ENCODE measurements at regions not wholly inside any gene's neighbourhood (a gene's known extent, or its start where the extent isn't known, plus 50 kb on each side); places are given as distances from the start of the nearest gene placed in this dataset.

DNA sequence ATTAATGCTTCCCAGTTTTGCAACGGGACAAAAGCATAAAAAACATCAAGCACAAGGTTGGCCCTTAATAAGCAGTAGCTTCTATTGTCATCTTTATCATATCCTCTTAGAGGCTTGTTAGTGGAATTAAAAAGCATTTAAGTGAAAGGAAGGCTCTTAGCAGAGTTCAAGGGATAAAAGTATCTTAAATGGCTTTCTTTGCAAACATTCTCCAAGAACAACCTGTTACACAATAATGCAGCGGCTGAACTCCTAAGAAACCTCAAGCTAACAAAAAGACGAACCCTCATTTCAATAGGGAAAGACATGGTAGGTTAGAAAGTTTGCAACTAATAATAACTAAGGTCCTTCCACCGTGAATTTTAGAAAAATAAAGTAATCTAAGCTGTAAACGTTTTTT, 82.1 kb downstream of the MPP7 start:
- H3K4me1 ChIP-seq (ENCODE audit: control insufficient read depth in 2 of 3, insufficient read depth in 2 of 3, low read depth in 1 of 3, low read length in 3 of 3), result no peaks in the 10 kb centered on the region
- no peaks in the 10 kb centered on the region for H3K9me3 ChIP-seq (ENCODE audit: control insufficient read depth in 2 of 3, insufficient read depth in 1 of 3, low read length in 3 of 3)
- H3K36me3 ChIP-seq (ENCODE audit: control insufficient read depth in 2 of 3, insufficient read depth in 3 of 3, low read length in 3 of 3), result no peaks in the 10 kb centered on the region
- no peaks in the 10 kb centered on the region for H3K27me3 ChIP-seq (ENCODE audit: control insufficient read depth, insufficient read depth, low read length)
- TF ChIP-seq, protein P1, sequence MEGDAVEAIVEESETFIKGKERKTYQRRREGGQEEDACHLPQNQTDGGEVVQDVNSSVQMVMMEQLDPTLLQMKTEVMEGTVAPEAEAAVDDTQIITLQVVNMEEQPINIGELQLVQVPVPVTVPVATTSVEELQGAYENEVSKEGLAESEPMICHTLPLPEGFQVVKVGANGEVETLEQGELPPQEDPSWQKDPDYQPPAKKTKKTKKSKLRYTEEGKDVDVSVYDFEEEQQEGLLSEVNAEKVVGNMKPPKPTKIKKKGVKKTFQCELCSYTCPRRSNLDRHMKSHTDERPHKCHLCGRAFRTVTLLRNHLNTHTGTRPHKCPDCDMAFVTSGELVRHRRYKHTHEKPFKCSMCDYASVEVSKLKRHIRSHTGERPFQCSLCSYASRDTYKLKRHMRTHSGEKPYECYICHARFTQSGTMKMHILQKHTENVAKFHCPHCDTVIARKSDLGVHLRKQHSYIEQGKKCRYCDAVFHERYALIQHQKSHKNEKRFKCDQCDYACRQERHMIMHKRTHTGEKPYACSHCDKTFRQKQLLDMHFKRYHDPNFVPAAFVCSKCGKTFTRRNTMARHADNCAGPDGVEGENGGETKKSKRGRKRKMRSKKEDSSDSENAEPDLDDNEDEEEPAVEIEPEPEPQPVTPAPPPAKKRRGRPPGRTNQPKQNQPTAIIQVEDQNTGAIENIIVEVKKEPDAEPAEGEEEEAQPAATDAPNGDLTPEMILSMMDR (IDR thresholded peaks at IDR 0.05; ENCODE audit: borderline replicate concordance, extremely low read depth, insufficient read depth), result no peak
- intact Hi-C loops (cut with DNase I), result no loop called here
- no peak overlapping the region for H3K27ac ChIP-seq (ENCODE audit: low read depth in 2 of 2, low read length in 2 of 2)
- no peak for FAIRE-seq
- no peak for DNase-seq
- no peak overlapping the region for H3K4me3 ChIP-seq (ENCODE audit: low read length in 3 of 3)
- H3K9ac ChIP-seq (ENCODE audit: low read length in 3 of 3), result no peak overlapping the region

- Histone ChIP-seq H3K9ac (ENCODE audit: low read length in 3 of 3) (no peak overlapping the region), H3K4me1 (ENCODE audit: control insufficient read depth in 2 of 3, insufficient read depth in 2 of 3, low read depth in 1 of 3, low read length in 3 of 3) (no peaks in the 10 kb centered on the region), H3K27me3 (ENCODE audit: control insufficient read depth, insufficient read depth, low read length) (no peaks in the 10 kb centered on the region), H3K4me3 (ENCODE audit: low read length in 3 of 3) (no peak overlapping the region), H3K36me3 (ENCODE audit: control insufficient read depth in 2 of 3, insufficient read depth in 3 of 3, low read length in 3 of 3) (no peaks in the 10 kb centered on the region), H3K9me3 (ENCODE audit: control insufficient read depth in 2 of 3, insufficient read depth in 1 of 3, low read length in 3 of 3) (no peaks in the 10 kb centered on the region), H3K27ac (ENCODE audit: low read depth in 2 of 2, low read length in 2 of 2) (no peak overlapping the region)
- DNase-seq (no peak), FAIRE-seq (no peak)
- TF ChIP-seq, protein P1 (IDR thresholded peaks at IDR 0.05; ENCODE audit: borderline replicate concordance, extremely low read depth, insufficient read depth), result no peak
- intact Hi-C loops (cut with DNase I), result no loop called here
These were observed 83.6 kb downstream of the MPP7 start for GRCh38 chr10:28219251-28219650.

DNA sequence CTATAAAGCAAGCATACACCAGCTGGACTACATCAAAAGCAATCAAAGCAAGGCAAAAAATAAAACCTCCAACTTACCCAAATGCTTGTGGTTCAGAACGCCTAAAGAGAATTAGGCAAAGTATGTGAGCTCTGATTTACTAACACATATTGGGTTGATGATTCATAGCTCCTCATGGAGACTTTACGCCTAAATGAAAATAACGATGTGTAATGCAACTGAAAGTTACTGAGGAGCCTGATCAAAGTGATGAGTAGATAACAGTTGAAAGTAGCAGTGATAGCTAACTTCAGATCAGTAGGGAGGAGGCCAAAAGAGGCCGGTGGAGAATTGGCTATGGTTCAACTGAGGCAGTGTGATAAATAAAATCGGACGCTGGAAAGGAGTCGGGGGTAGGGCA, 85.0 kb downstream of the MPP7 start:
- H3K9ac ChIP-seq (ENCODE audit: low read length in 3 of 3), result no peak overlapping the region
- no peak overlapping the region for H3K27ac ChIP-seq (ENCODE audit: low read depth in 2 of 2, low read length in 2 of 2)
- no peaks in the 10 kb centered on the region for H3K9me3 ChIP-seq (ENCODE audit: control insufficient read depth in 2 of 3, insufficient read depth in 1 of 3, low read length in 3 of 3)
- FAIRE-seq (no peak), DNase-seq (peak in 1 of 5 donors; percentile 36)
- H3K4me3 ChIP-seq (ENCODE audit: low read length in 3 of 3), result no peak overlapping the region
- TF ChIP-seq, protein P1 (IDR thresholded peaks at IDR 0.05; ENCODE audit: borderline replicate concordance, extremely low read depth, insufficient read depth), result no peak
- intact Hi-C loops (cut with DNase I), result no loop called here
- no peaks in the 10 kb centered on the region for H3K36me3 ChIP-seq (ENCODE audit: control insufficient read depth in 2 of 3, insufficient read depth in 3 of 3, low read length in 3 of 3)
- no peaks in the 10 kb centered on the region for H3K4me1 ChIP-seq (ENCODE audit: control insufficient read depth in 2 of 3, insufficient read depth in 2 of 3, low read depth in 1 of 3, low read length in 3 of 3)
- H3K27me3 ChIP-seq (ENCODE audit: control insufficient read depth, insufficient read depth, low read length), result no peaks in the 10 kb centered on the region

DNA sequence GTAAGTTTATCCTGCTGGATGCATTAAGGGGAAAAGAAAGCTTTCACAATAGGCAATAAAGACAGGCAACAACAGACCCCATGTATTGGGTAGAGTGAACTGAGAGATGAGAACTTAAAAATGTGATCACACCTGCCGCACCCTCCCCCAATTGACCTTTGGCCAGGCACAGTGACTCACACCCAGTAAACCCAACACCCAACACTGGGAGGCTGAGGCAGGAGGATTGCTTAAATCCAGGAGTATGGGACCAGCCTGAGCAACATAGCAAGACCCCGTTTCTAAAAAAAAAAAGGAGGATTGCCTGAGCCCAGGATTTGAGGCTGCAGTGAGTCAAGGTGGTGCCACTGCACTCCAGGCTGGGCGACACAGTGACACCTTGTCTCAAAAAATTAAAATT, 86.9 kb downstream of the MPP7 start:
- no peaks in the 10 kb centered on the region for H3K36me3 ChIP-seq (ENCODE audit: control insufficient read depth in 2 of 3, insufficient read depth in 3 of 3, low read length in 3 of 3)
- FAIRE-seq (no peak), DNase-seq (no peak)
- intact Hi-C loops (cut with DNase I), result no loop called here
- TF ChIP-seq, protein P1 (IDR thresholded peaks at IDR 0.05; ENCODE audit: borderline replicate concordance, extremely low read depth, insufficient read depth), result no peak
- H3K9ac ChIP-seq (ENCODE audit: low read length in 3 of 3), result no peak overlapping the region
- H3K9me3 ChIP-seq (ENCODE audit: control insufficient read depth in 2 of 3, insufficient read depth in 1 of 3, low read length in 3 of 3), result no peaks in the 10 kb centered on the region
- no peak overlapping the region for H3K4me3 ChIP-seq (ENCODE audit: low read length in 3 of 3)
- H3K27me3 ChIP-seq (ENCODE audit: control insufficient read depth, insufficient read depth, low read length), result no peaks in the 10 kb centered on the region
- H3K27ac ChIP-seq (ENCODE audit: low read depth in 2 of 2, low read length in 2 of 2), result no peak overlapping the region
- H3K4me1 ChIP-seq (ENCODE audit: control insufficient read depth in 2 of 3, insufficient read depth in 2 of 3, low read depth in 1 of 3, low read length in 3 of 3), result no peaks in the 10 kb centered on the region
